ENCODE measurements at regions not wholly inside any gene's neighbourhood (a gene's known extent, or its start where the extent isn't known, plus 50 kb on each side); places are given as distances from the start of the nearest gene placed in this dataset.

- Histone ChIP-seq H2AFZ (ENCODE audit: low read length) (no peak overlapping the region), H3F3A (ENCODE audit: insufficient read depth, low read length) (no peaks in the 10 kb centered on the region), H3K36me3 (replicated peaks; ENCODE audit: insufficient read depth, low read length) (no peaks in the 10 kb centered on the region)
These were observed 83.1 kb upstream of the FNDC3B start for GRCh38 chr3:171956181-171956683.

GRCh38 chr3:171956705-171957104 is 82.7 kb upstream of the FNDC3B start:
- no peaks in the 10 kb centered on the region for H3K79me2 ChIP-seq (ENCODE audit: low read length)
- DNase-seq: no peak
- no peak overlapping the region for H3K9ac ChIP-seq (ENCODE audit: low read length)
- H3K4me3 ChIP-seq (ENCODE audit: low read length): no peak overlapping the region
- no peaks in the 10 kb centered on the region for H3K27me3 ChIP-seq (replicated peaks; ENCODE audit: insufficient read depth, low read length)
- no peaks in the 10 kb centered on the region for H4K20me1 ChIP-seq (ENCODE audit: insufficient read depth, low read length)
- TF ChIP-seq CTCF (IDR thresholded peaks at IDR 0.05; ENCODE audit: low read length): no peak
- TF ChIP-seq EZH2phosphoT487 (IDR thresholded peaks at IDR 0.05; ENCODE audit: low read length): no peak
- TF ChIP-seq EZH2 (optimal IDR thresholded peaks at IDR 0.05; ENCODE audit: low read depth, low read length): no peak
- no peak overlapping the region for H2AFZ ChIP-seq (ENCODE audit: low read length)
- H3K9me3 ChIP-seq (replicated peaks; ENCODE audit: insufficient read depth, low read length): no peaks in the 10 kb centered on the region
- H3K9me2 ChIP-seq (replicated peaks; ENCODE audit: insufficient read depth, low read length): no peaks in the 10 kb centered on the region
- H3K4me1 ChIP-seq (ENCODE audit: low read length): no peaks in the 10 kb centered on the region
- H3K27ac ChIP-seq (ENCODE audit: low read length): no peak overlapping the region
- no peak overlapping the region for H3K4me2 ChIP-seq (ENCODE audit: low read depth, low read length)
- no peaks in the 10 kb centered on the region for H3F3A ChIP-seq (ENCODE audit: insufficient read depth, low read length)
- H3K36me3 ChIP-seq (replicated peaks; ENCODE audit: insufficient read depth, low read length): no peaks in the 10 kb centered on the region

More at GRCh38 chr3:171956181-171956683, 83.1 kb upstream of the FNDC3B start:
- Histone ChIP-seq H3K9me3 (replicated peaks; ENCODE audit: insufficient read depth, low read length) (no peaks in the 10 kb centered on the region), H3K9ac (ENCODE audit: low read length) (no peak overlapping the region), H3K79me2 (ENCODE audit: low read length) (no peaks in the 10 kb centered on the region), H3K27me3 (replicated peaks; ENCODE audit: insufficient read depth, low read length) (no peaks in the 10 kb centered on the region), H3K27ac (ENCODE audit: low read length) (no peak overlapping the region), H4K20me1 (ENCODE audit: insufficient read depth, low read length) (no peaks in the 10 kb centered on the region), H3K4me2 (ENCODE audit: low read depth, low read length) (no peak overlapping the region), H3K4me1 (ENCODE audit: low read length) (no peaks in the 10 kb centered on the region), H3K4me3 (ENCODE audit: low read length) (no peak overlapping the region), H3K9me2 (replicated peaks; ENCODE audit: insufficient read depth, low read length) (no peaks in the 10 kb centered on the region)
- no peak for DNase-seq
- no peak for TF ChIP-seq EZH2 (optimal IDR thresholded peaks at IDR 0.05; ENCODE audit: low read depth, low read length)
- no peak for TF ChIP-seq EZH2phosphoT487 (IDR thresholded peaks at IDR 0.05; ENCODE audit: low read length)
- no peak for TF ChIP-seq CTCF (IDR thresholded peaks at IDR 0.05; ENCODE audit: low read length)

GRCh38 chr3:171959532-171960089 is 79.8 kb upstream of the FNDC3B start:
- H3K9me3 ChIP-seq (replicated peaks; ENCODE audit: insufficient read depth, low read length): no peaks in the 10 kb centered on the region
- H3K4me1 ChIP-seq (ENCODE audit: low read length): no peaks in the 10 kb centered on the region
- H3K9ac ChIP-seq (ENCODE audit: low read length): no peak overlapping the region
- no peak overlapping the region for H3K4me2 ChIP-seq (ENCODE audit: low read depth, low read length)
- H3K36me3 ChIP-seq (replicated peaks; ENCODE audit: insufficient read depth, low read length): no peaks in the 10 kb centered on the region
- H4K20me1 ChIP-seq (ENCODE audit: insufficient read depth, low read length): no peaks in the 10 kb centered on the region
- H3K79me2 ChIP-seq (ENCODE audit: low read length): no peaks in the 10 kb centered on the region
- no peak for DNase-seq
- no peak overlapping the region for H3K4me3 ChIP-seq (ENCODE audit: low read length)
- TF ChIP-seq EZH2 (optimal IDR thresholded peaks at IDR 0.05; ENCODE audit: low read depth, low read length) (no peak), CTCF (IDR thresholded peaks at IDR 0.05; ENCODE audit: low read length) (no peak), EZH2phosphoT487 (IDR thresholded peaks at IDR 0.05; ENCODE audit: low read length) (no peak)
- no peaks in the 10 kb centered on the region for H3F3A ChIP-seq (ENCODE audit: insufficient read depth, low read length)
- no peaks in the 10 kb centered on the region for H3K27me3 ChIP-seq (replicated peaks; ENCODE audit: insufficient read depth, low read length)
- H3K27ac ChIP-seq (ENCODE audit: low read length): no peak overlapping the region
- no peaks in the 10 kb centered on the region for H3K9me2 ChIP-seq (replicated peaks; ENCODE audit: insufficient read depth, low read length)
- H2AFZ ChIP-seq (ENCODE audit: low read length): no peak overlapping the region
